Activated CD4-positive, alpha-beta T cell treated with anti-CD3 and anti-CD28 coated beads, Interleukin-2, amount 10 ng/mL, durations not matched to agents 24 days and 14 days (primary cell): ENCODE measurements at regions not wholly inside any gene's neighbourhood (a gene's known extent, or its start where the extent isn't known, plus 50 kb on each side); places are given as distances from the start of the nearest gene placed in this dataset.

ENCODE experiments used
- DNase-seq: peaks from one replicate; pipeline ENCODE4 v3.0.0; 2022
- H3K27ac Mint-ChIP-seq: one replicate; pipeline ENCODE4 v1.8.0; 2022; ENCODE audit warnings: mild to moderate bottlenecking, mixed read lengths
- H3K27me3 Mint-ChIP-seq: one replicate; pipeline ENCODE4 v1.8.0; 2022; ENCODE audit warnings: mixed read lengths
- H3K36me3 Mint-ChIP-seq: one replicate; pipeline ENCODE4 v1.8.0; 2022; ENCODE audit warnings: low read depth, mild to moderate bottlenecking, mixed read lengths
- H3K4me1 Mint-ChIP-seq: one replicate; pipeline ENCODE4 v1.8.0; 2021; ENCODE audit warnings: mixed read lengths
- H3K4me3 Mint-ChIP-seq: one replicate; pipeline ENCODE4 v1.8.0; 2022; ENCODE audit warnings: mild to moderate bottlenecking, moderate library complexity, mixed read lengths
- H3K9me3 Mint-ChIP-seq: one replicate; pipeline ENCODE4 v1.8.0; 2021; ENCODE audit warnings: mixed read lengths
- intact Hi-C: fragments of 100-400 bp; cut with micrococcal nuclease; formaldehyde crosslinking; loops from one replicate; pipeline ENCODE4 v1.15.1; 2023

GRCh38 chr9:99560561-99560960 lies 261.1 kb upstream of the NR4A3 start:
- intact Hi-C loops: no loop called here
- no peaks in the 10 kb centered on the region for H3K36me3 Mint-ChIP-seq
- peaks cover 11% of the 10 kb centered on the region for H3K27me3 Mint-ChIP-seq
- DNase-seq: no peak
- H3K4me1 Mint-ChIP-seq: no peaks in the 10 kb centered on the region
- H3K9me3 Mint-ChIP-seq: no peaks in the 10 kb centered on the region
- H3K27ac Mint-ChIP-seq: no peak overlapping the region
- H3K4me3 Mint-ChIP-seq: no peak overlapping the region

- Mint-ChIP-seq H3K4me3 (no peak overlapping the region), H3K4me1 (no peaks in the 10 kb centered on the region), H3K36me3 (no peaks in the 10 kb centered on the region), H3K27me3 (peaks cover 17% of the 10 kb centered on the region), H3K9me3 (no peaks in the 10 kb centered on the region), H3K27ac (no peak overlapping the region)
- DNase-seq: no peak
- intact Hi-C loops: no loop called here
Measured at GRCh38 chr9:99561509-99561917, 260.2 kb upstream of the NR4A3 start.

- Mint-ChIP-seq H3K4me3 (no peak overlapping the region), H3K27ac (no peak overlapping the region), H3K36me3 (no peaks in the 10 kb centered on the region), H3K4me1 (no peaks in the 10 kb centered on the region), H3K9me3 (no peaks in the 10 kb centered on the region), H3K27me3 (peaks cover 20% of the 10 kb centered on the region)
- no peak for DNase-seq
- intact Hi-C loops: no loop called here
Measured at GRCh38 chr9:99561961-99562565, 259.6 kb upstream of the NR4A3 start.

GRCh38 chr9:99563364-99563763 lies 258.3 kb upstream of the NR4A3 start:
- DNase-seq: no peak
- Mint-ChIP-seq H3K4me1 (no peaks in the 10 kb centered on the region), H3K9me3 (no peaks in the 10 kb centered on the region), H3K36me3 (no peaks in the 10 kb centered on the region), H3K4me3 (no peak overlapping the region), H3K27me3 (peaks cover 23% of the 10 kb centered on the region), H3K27ac (no peak overlapping the region)
- intact Hi-C loops: no loop called here

GRCh38 chr9:99565203-99565602 lies 256.5 kb upstream of the NR4A3 start:
- H3K9me3 Mint-ChIP-seq: no peaks in the 10 kb centered on the region
- no peak overlapping the region for H3K27ac Mint-ChIP-seq
- H3K36me3 Mint-ChIP-seq: no peaks in the 10 kb centered on the region
- no peak overlapping the region for H3K4me3 Mint-ChIP-seq
- no peak for DNase-seq
- intact Hi-C loops: no loop called here
- H3K4me1 Mint-ChIP-seq: no peaks in the 10 kb centered on the region
- peaks cover 25% of the 10 kb centered on the region for H3K27me3 Mint-ChIP-seq

- H3K27me3 Mint-ChIP-seq: peaks cover 25% of the 10 kb centered on the region
- no peaks in the 10 kb centered on the region for H3K4me1 Mint-ChIP-seq
- no peak for DNase-seq
- no peak overlapping the region for H3K27ac Mint-ChIP-seq
- H3K4me3 Mint-ChIP-seq: no peak overlapping the region
- no peaks in the 10 kb centered on the region for H3K9me3 Mint-ChIP-seq
- intact Hi-C loops: no loop called here
- H3K36me3 Mint-ChIP-seq: no peaks in the 10 kb centered on the region
Measured at GRCh38 chr9:99567436-99567835, 254.2 kb upstream of the NR4A3 start.

- H3K4me3 Mint-ChIP-seq: no peak overlapping the region
- H3K27ac Mint-ChIP-seq: no peak overlapping the region
- intact Hi-C loops: no loop called here
- DNase-seq: no peak
- H3K27me3 Mint-ChIP-seq: peaks cover 16% of the 10 kb centered on the region
- no peaks in the 10 kb centered on the region for H3K4me1 Mint-ChIP-seq
- no peaks in the 10 kb centered on the region for H3K9me3 Mint-ChIP-seq
- no peaks in the 10 kb centered on the region for H3K36me3 Mint-ChIP-seq
Measured at GRCh38 chr9:99569840-99570239, 251.8 kb upstream of the NR4A3 start.

- DNase-seq: no peak
- Mint-ChIP-seq H3K9me3 (no peaks in the 10 kb centered on the region), H3K4me1 (no peaks in the 10 kb centered on the region), H3K27ac (no peak overlapping the region), H3K27me3 (peaks cover 7% of the 10 kb centered on the region), H3K36me3 (no peaks in the 10 kb centered on the region), H3K4me3 (no peak overlapping the region)
- intact Hi-C loops: no loop called here
Measured at GRCh38 chr9:99572567-99572966, 249.1 kb upstream of the NR4A3 start.

GRCh38 chr9:99573085-99573484 lies 248.6 kb upstream of the NR4A3 start:
- Mint-ChIP-seq H3K4me3 (no peak overlapping the region), H3K27ac (no peak overlapping the region), H3K36me3 (no peaks in the 10 kb centered on the region), H3K27me3 (peaks cover 7% of the 10 kb centered on the region), H3K9me3 (no peaks in the 10 kb centered on the region), H3K4me1 (no peaks in the 10 kb centered on the region)
- no peak for DNase-seq
- intact Hi-C loops: no loop called here

GRCh38 chr9:99573886-99574285 lies 247.8 kb upstream of the NR4A3 start:
- no peak overlapping the region for H3K4me3 Mint-ChIP-seq

GRCh38 chr9:99576002-99576401 lies 245.7 kb upstream of the NR4A3 start:
- no peak overlapping the region for H3K4me3 Mint-ChIP-seq
- intact Hi-C loops: no loop called here
- H3K36me3 Mint-ChIP-seq: no peaks in the 10 kb centered on the region
- H3K9me3 Mint-ChIP-seq: no peaks in the 10 kb centered on the region
- no peak overlapping the region for H3K27ac Mint-ChIP-seq
- H3K27me3 Mint-ChIP-seq: peaks cover 2% of the 10 kb centered on the region
- DNase-seq: no peak
- no peaks in the 10 kb centered on the region for H3K4me1 Mint-ChIP-seq

More at GRCh38 chr9:99573886-99574285, 247.8 kb upstream of the NR4A3 start:
- Mint-ChIP-seq H3K9me3 (no peaks in the 10 kb centered on the region), H3K27me3 (peaks cover 7% of the 10 kb centered on the region), H3K36me3 (no peaks in the 10 kb centered on the region), H3K27ac (no peak overlapping the region), H3K4me1 (no peaks in the 10 kb centered on the region)
- intact Hi-C loops: no loop called here
- no peak for DNase-seq

GRCh38 chr9:99576876-99577275 lies 244.8 kb upstream of the NR4A3 start:
- H3K27ac Mint-ChIP-seq: no peak overlapping the region
- H3K4me1 Mint-ChIP-seq: no peaks in the 10 kb centered on the region
- H3K9me3 Mint-ChIP-seq: no peaks in the 10 kb centered on the region
- intact Hi-C loops: no loop called here
- DNase-seq: no peak
- H3K36me3 Mint-ChIP-seq: no peaks in the 10 kb centered on the region
- H3K27me3 Mint-ChIP-seq: peaks cover 3% of the 10 kb centered on the region
- H3K4me3 Mint-ChIP-seq: no peak overlapping the region

GRCh38 chr9:99577351-99577750 lies 244.3 kb upstream of the NR4A3 start:
- no peak overlapping the region for H3K27ac Mint-ChIP-seq
- no peak for DNase-seq
- H3K4me3 Mint-ChIP-seq: no peak overlapping the region
- intact Hi-C loops: no loop called here
- H3K27me3 Mint-ChIP-seq: peaks cover 6% of the 10 kb centered on the region
- no peaks in the 10 kb centered on the region for H3K9me3 Mint-ChIP-seq
- no peaks in the 10 kb centered on the region for H3K4me1 Mint-ChIP-seq
- no peaks in the 10 kb centered on the region for H3K36me3 Mint-ChIP-seq

GRCh38 chr9:99578666-99579065 lies 243.0 kb upstream of the NR4A3 start:
- intact Hi-C loops: no loop called here
- peaks cover 11% of the 10 kb centered on the region for H3K27me3 Mint-ChIP-seq
- no peak overlapping the region for H3K4me3 Mint-ChIP-seq
- no peaks in the 10 kb centered on the region for H3K36me3 Mint-ChIP-seq
- H3K27ac Mint-ChIP-seq: no peak overlapping the region
- no peaks in the 10 kb centered on the region for H3K4me1 Mint-ChIP-seq
- DNase-seq: no peak
- H3K9me3 Mint-ChIP-seq: no peaks in the 10 kb centered on the region

GRCh38 chr9:99579964-99580363 lies 241.7 kb upstream of the NR4A3 start:
- Mint-ChIP-seq H3K27me3 (peaks cover 14% of the 10 kb centered on the region), H3K36me3 (no peaks in the 10 kb centered on the region), H3K4me1 (no peaks in the 10 kb centered on the region), H3K9me3 (no peaks in the 10 kb centered on the region), H3K27ac (no peak overlapping the region), H3K4me3 (no peak overlapping the region)
- intact Hi-C loops: no loop called here
- DNase-seq: no peak
